HEK293 (cell line): ENCODE measurements at regions not wholly inside any gene's neighbourhood (a gene's known extent, or its start where the extent isn't known, plus 50 kb on each side); places are given as distances from the start of the nearest gene placed in this dataset.

Source experiments
- CTCF ChIP-seq: fragments of 450-650 bp; formaldehyde crosslinking; IDR thresholded peaks from 2 replicates; pipeline ENCODE4 v1.5.1; 2016; ENCODE audit warnings: missing biosample characterization, missing genetic modification characterization
- SP3 ChIP-seq: fragments of 450-650 bp; formaldehyde crosslinking; IDR thresholded peaks from 2 replicates; pipeline ENCODE4 v1.5.1; 2016; ENCODE audit warnings: missing biosample characterization, missing genetic modification characterization
- ZBTB26 ChIP-seq: fragments of 450-650 bp; formaldehyde crosslinking; optimal IDR thresholded peaks from 2 replicates; pipeline ENCODE3; 2016; ENCODE audit warnings: missing biosample characterization, mild to moderate bottlenecking, missing genetic modification characterization
- ZNF239 ChIP-seq: fragments of 450-650 bp; formaldehyde crosslinking; IDR thresholded peaks from 2 replicates; pipeline ENCODE4 v1.5.1; 2016; ENCODE audit warnings: missing biosample characterization, missing genetic modification characterization
- ZNF354C ChIP-seq: fragments of 450-650 bp; formaldehyde crosslinking; IDR thresholded peaks from 2 replicates; pipeline ENCODE4 v1.5.1; 2016; ENCODE audit warnings: missing biosample characterization, missing genetic modification characterization, low read depth, borderline replicate concordance
- ZNF530 ChIP-seq: fragments of 450-650 bp; formaldehyde crosslinking; IDR thresholded peaks from 2 replicates; pipeline ENCODE4 v1.5.1; 2016; ENCODE audit warnings: low read depth, missing biosample characterization, missing genetic modification characterization
- ZNF658 ChIP-seq: fragments of 450-650 bp; formaldehyde crosslinking; IDR thresholded peaks from 2 replicates; pipeline ENCODE4; 2016; ENCODE audit warnings: missing biosample characterization, missing genetic modification characterization
- ZNF830 ChIP-seq: fragments of 450-650 bp; IDR thresholded peaks from 2 replicates; pipeline ENCODE4 v1.5.0; 2018; ENCODE audit warnings: missing biosample characterization, missing genetic modification characterization, low read depth, mild to moderate bottlenecking, moderate library complexity
- TF ChIP-seq, protein P1 (sequence below): fragments of 450-650 bp; formaldehyde crosslinking; IDR thresholded peaks from 2 replicates; pipeline ENCODE4 v1.5.1; 2016; ENCODE audit warnings: missing biosample characterization, missing genetic modification characterization
- TF ChIP-seq, protein P2 (sequence below): fragments of 450-650 bp; formaldehyde crosslinking; IDR thresholded peaks from 2 replicates; pipeline ENCODE4 v1.5.1; 2017; ENCODE audit warnings: missing biosample characterization, missing genetic modification characterization
- TF ChIP-seq, protein P3 (sequence below): fragments of 450-650 bp; formaldehyde crosslinking; conservative IDR thresholded peaks from 2 replicates; pipeline ENCODE4 v1.5.1; 2016; ENCODE audit warnings: low read depth, missing biosample characterization, missing genetic modification characterization
- TF ChIP-seq, protein P4 (sequence below): IDR thresholded peaks from 2 replicates; pipeline ENCODE4 v1.6.1; 2011; ENCODE audit warnings: mild to moderate bottlenecking, low read depth, low read length, borderline replicate concordance

GRCh38 chrX:16067886-16068515, 55.4 kb upstream of the GRPR start:
- TF ChIP-seq CTCF (no peak), ZNF530 (tag by site-specific recombination) (no peak), ZBTB26 (tag by site-specific recombination) (no peak), ZNF830 (tag by site-specific recombination) (no peak), SP3 (tag by site-specific recombination) (no peak), ZNF658 (tag by site-specific recombination) (no peak), ZNF239 (tag by site-specific recombination) (no peak), ZNF354C (tag by site-specific recombination) (no peak)
- TF ChIP-seq, protein P1, sequence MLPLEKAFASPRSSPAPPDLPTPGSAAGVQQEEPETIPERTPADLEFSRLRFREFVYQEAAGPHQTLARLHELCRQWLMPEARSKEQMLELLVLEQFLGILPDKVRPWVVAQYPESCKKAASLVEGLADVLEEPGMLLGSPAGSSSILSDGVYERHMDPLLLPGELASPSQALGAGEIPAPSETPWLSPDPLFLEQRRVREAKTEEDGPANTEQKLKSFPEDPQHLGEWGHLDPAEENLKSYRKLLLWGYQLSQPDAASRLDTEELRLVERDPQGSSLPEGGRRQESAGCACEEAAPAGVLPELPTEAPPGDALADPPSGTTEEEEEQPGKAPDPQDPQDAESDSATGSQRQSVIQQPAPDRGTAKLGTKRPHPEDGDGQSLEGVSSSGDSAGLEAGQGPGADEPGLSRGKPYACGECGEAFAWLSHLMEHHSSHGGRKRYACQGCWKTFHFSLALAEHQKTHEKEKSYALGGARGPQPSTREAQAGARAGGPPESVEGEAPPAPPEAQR (tag by site-specific recombination): no peak
- TF ChIP-seq, protein P2, sequence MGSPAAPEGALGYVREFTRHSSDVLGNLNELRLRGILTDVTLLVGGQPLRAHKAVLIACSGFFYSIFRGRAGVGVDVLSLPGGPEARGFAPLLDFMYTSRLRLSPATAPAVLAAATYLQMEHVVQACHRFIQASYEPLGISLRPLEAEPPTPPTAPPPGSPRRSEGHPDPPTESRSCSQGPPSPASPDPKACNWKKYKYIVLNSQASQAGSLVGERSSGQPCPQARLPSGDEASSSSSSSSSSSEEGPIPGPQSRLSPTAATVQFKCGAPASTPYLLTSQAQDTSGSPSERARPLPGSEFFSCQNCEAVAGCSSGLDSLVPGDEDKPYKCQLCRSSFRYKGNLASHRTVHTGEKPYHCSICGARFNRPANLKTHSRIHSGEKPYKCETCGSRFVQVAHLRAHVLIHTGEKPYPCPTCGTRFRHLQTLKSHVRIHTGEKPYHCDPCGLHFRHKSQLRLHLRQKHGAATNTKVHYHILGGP (tag by site-specific recombination): no peak
- TF ChIP-seq, protein P3, sequence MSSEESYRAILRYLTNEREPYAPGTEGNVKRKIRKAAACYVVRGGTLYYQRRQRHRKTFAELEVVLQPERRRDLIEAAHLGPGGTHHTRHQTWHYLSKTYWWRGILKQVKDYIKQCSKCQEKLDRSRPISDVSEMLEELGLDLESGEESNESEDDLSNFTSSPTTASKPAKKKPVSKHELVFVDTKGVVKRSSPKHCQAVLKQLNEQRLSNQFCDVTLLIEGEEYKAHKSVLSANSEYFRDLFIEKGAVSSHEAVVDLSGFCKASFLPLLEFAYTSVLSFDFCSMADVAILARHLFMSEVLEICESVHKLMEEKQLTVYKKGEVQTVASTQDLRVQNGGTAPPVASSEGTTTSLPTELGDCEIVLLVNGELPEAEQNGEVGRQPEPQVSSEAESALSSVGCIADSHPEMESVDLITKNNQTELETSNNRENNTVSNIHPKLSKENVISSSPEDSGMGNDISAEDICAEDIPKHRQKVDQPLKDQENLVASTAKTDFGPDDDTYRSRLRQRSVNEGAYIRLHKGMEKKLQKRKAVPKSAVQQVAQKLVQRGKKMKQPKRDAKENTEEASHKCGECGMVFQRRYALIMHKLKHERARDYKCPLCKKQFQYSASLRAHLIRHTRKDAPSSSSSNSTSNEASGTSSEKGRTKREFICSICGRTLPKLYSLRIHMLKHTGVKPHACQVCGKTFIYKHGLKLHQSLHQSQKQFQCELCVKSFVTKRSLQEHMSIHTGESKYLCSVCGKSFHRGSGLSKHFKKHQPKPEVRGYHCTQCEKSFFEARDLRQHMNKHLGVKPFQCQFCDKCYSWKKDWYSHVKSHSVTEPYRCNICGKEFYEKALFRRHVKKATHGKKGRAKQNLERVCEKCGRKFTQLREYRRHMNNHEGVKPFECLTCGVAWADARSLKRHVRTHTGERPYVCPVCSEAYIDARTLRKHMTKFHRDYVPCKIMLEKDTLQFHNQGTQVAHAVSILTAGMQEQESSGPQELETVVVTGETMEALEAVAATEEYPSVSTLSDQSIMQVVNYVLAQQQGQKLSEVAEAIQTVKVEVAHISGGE (tag by site-specific recombination): no peak
- TF ChIP-seq, protein P4, sequence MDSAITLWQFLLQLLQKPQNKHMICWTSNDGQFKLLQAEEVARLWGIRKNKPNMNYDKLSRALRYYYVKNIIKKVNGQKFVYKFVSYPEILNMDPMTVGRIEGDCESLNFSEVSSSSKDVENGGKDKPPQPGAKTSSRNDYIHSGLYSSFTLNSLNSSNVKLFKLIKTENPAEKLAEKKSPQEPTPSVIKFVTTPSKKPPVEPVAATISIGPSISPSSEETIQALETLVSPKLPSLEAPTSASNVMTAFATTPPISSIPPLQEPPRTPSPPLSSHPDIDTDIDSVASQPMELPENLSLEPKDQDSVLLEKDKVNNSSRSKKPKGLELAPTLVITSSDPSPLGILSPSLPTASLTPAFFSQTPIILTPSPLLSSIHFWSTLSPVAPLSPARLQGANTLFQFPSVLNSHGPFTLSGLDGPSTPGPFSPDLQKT: no peak
